ENCODE measurements at regions not wholly inside any gene's neighbourhood (a gene's known extent, or its start where the extent isn't known, plus 50 kb on each side); places are given as distances from the start of the nearest gene placed in this dataset.
"Not testable (repeated sequence)": the region's sequence is repeated elsewhere in the genome, so short reads cannot be mapped to it uniquely, and the experiment has no call there.

DNA sequence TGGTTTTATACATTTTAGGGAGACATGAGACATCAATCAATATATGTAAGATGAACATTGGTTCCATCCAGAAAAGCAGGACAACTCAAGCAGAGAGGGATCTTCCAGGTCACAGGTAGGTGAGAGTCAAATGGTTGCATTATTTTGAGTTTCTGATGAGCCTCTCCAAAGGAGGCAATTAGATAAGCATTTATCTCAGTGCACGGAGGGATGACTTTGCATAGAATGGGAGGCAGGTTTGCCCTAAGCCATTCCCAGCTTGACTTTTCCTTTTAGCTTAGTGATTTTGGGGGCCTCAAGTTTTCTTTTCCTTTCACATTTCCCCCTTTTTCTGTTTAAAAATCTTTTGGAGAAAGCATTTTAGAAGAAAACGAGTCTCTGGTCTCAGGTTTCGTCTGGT is 58.4 kb upstream of the BDH1 start:
- TF ChIP-seq, protein P1, sequence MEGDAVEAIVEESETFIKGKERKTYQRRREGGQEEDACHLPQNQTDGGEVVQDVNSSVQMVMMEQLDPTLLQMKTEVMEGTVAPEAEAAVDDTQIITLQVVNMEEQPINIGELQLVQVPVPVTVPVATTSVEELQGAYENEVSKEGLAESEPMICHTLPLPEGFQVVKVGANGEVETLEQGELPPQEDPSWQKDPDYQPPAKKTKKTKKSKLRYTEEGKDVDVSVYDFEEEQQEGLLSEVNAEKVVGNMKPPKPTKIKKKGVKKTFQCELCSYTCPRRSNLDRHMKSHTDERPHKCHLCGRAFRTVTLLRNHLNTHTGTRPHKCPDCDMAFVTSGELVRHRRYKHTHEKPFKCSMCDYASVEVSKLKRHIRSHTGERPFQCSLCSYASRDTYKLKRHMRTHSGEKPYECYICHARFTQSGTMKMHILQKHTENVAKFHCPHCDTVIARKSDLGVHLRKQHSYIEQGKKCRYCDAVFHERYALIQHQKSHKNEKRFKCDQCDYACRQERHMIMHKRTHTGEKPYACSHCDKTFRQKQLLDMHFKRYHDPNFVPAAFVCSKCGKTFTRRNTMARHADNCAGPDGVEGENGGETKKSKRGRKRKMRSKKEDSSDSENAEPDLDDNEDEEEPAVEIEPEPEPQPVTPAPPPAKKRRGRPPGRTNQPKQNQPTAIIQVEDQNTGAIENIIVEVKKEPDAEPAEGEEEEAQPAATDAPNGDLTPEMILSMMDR (IDR thresholded peaks at IDR 0.05), result not testable (repeated sequence)
- not testable (repeated sequence) for TF ChIP-seq POLR2A (IDR thresholded peaks at IDR 0.05)

Data from esophagus squamous epithelium (tissue), 4 donors.